Nephron (organoid): ENCODE measurements at regions not wholly inside any gene's neighbourhood (a gene's known extent, or its start where the extent isn't known, plus 50 kb on each side); places are given as distances from the start of the nearest gene placed in this dataset.

Experiments
- H3K27ac Mint-ChIP-seq, 3 experiments: 2 replicates each; pipeline ENCODE4 v1.8.0; 2020; ENCODE audit warnings: mixed read lengths in 3 of 3, mild to moderate bottlenecking in 2 of 3, moderate library complexity in 1 of 3
- H3K27me3 Mint-ChIP-seq: 2 replicates; pipeline ENCODE4 v1.8.0; 2021; ENCODE audit warnings: low read depth, mild to moderate bottlenecking, moderate library complexity, mixed read lengths
- H3K36me3 Mint-ChIP-seq: 2 replicates; pipeline ENCODE4 v1.8.0; 2020; ENCODE audit warnings: low read depth, mixed read lengths
- H3K4me1 Mint-ChIP-seq: 2 replicates; pipeline ENCODE4 v1.8.0; 2020; ENCODE audit warnings: mixed read lengths
- H3K4me3 Mint-ChIP-seq, 3 experiments: 2 replicates each; pipeline ENCODE4 v1.8.0; 2020; ENCODE audit warnings: mild to moderate bottlenecking in 3 of 3, mixed read lengths in 3 of 3, moderate library complexity in 2 of 3
- H3K9me3 Mint-ChIP-seq: 2 replicates; pipeline ENCODE4 v1.8.0; 2020; ENCODE audit warnings: mixed read lengths
- TF ChIP-seq, protein P1 (sequence below), 3 experiments: fragments of 200-600 bp; sonication (generic); IDR thresholded peaks; one replicate each; pipeline ENCODE4 v1.5.0; 2021; ENCODE audit warnings: antibody characterized with exemption in 3 of 3; ENCODE audit not compliant: unreplicated experiment in 3 of 3

DNA sequence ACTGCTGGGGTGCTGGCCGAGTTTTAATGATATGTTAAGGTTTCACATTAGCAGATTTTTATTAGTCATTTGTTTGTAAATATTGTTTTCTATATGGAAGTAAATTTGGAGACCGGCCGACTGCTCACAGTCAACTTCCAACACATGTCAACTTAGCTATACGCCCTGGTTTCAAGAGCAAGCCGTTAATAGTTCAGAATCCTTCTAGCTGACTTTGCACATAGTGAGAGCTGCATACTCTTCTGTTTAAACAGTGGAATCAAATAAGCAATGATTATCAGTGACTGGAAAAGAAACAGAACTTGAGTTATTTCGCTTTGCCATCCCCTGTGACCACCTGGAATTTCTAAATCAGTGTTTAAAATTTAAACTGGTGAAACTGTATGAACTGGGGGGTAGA lies 109.9 kb downstream of the PFKFB3 start:
- peaks cover 5% of the 10 kb centered on the region for H3K27me3 Mint-ChIP-seq
- H3K4me1 Mint-ChIP-seq: peaks cover 5% of the 10 kb centered on the region
- H3K4me3 Mint-ChIP-seq: no peak overlapping the region
- TF ChIP-seq, protein P1, sequence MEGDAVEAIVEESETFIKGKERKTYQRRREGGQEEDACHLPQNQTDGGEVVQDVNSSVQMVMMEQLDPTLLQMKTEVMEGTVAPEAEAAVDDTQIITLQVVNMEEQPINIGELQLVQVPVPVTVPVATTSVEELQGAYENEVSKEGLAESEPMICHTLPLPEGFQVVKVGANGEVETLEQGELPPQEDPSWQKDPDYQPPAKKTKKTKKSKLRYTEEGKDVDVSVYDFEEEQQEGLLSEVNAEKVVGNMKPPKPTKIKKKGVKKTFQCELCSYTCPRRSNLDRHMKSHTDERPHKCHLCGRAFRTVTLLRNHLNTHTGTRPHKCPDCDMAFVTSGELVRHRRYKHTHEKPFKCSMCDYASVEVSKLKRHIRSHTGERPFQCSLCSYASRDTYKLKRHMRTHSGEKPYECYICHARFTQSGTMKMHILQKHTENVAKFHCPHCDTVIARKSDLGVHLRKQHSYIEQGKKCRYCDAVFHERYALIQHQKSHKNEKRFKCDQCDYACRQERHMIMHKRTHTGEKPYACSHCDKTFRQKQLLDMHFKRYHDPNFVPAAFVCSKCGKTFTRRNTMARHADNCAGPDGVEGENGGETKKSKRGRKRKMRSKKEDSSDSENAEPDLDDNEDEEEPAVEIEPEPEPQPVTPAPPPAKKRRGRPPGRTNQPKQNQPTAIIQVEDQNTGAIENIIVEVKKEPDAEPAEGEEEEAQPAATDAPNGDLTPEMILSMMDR (IDR thresholded peaks at IDR 0.05; ENCODE audit: unreplicated experiment in 3 of 3): no peak
- no peaks in the 10 kb centered on the region for H3K9me3 Mint-ChIP-seq
- H3K36me3 Mint-ChIP-seq: peaks cover under 1% of the 10 kb centered on the region
- peak overlapping the region in 1 of 3 experiments; percentile 47 for H3K27ac Mint-ChIP-seq

DNA sequence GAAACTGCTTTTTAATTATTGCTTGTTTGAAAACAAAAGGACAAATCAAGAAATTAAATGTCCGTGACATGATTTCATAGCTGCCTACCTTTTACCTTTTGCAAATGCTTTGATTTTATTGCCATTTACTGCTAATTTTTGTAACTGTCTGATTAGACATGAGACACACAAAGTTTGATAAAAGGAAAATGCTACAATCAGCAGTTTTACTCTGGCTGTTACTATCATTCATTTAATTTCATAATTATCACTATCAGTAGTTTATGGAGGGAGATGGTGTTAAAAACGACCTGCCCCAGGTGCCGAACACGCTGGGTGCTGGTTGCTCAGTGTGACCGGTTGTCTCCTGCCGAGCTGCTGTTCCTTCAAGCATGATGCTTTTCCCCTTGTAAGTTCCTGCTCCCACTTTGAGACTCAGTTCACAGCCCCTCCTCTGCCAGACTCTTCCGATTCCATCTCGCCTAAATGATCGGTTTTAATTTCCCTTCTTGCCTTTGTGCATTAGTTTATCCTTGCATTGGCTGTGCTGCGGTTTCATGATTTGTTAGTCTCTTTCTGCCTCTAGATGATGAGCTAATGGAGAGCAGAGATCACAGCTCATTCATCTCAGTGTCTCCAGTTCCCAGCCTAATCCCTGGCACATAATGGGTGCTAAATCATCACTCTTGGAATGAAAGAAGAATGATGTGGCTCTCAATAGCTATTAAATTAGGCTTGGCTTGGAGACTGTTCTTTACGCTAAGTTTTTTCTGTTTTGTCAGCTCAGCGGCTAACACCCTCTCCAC lies 110.6 kb downstream of the PFKFB3 start:
- Mint-ChIP-seq H3K27ac (peak overlapping the region in 2 of 3 experiments; percentile 14 to 18), H3K9me3 (no peaks in the 10 kb centered on the region)

DNA sequence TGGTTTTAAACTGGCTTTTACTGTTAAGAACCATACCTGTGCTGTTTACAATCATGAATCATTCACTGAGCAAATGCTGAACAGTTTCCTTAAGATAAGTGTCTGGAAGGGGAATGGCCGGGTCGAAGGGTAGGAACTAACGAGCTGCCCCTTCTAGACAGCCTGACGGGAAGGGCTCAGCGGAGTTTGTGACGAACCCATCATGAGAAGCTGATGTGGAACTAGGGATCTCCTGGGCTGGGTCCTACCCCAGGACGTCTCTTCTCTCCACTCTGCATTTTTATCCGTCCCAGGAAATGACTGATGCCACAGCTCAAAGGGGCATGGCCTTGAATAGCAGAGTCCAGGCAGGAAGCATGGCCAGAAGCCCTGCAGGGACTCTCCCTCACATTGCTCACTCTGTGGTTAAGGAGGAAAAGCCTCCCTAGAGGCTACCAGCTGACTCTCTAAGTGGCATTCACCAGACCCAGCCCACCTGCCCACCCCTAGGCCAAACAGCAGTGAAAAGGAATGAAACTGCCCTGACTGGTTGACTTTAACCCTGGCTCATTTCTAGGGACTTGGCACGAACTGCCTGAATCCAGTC lies 112.0 kb downstream of the PFKFB3 start:
- H3K9me3 Mint-ChIP-seq: no peaks in the 10 kb centered on the region
- TF ChIP-seq, protein P1 (IDR thresholded peaks at IDR 0.05; ENCODE audit: unreplicated experiment in 3 of 3): no peak
- H3K27me3 Mint-ChIP-seq: peaks cover 5% of the 10 kb centered on the region
- H3K4me3 Mint-ChIP-seq: no peak overlapping the region
- H3K36me3 Mint-ChIP-seq: no peaks in the 10 kb centered on the region
- no peak overlapping the region for H3K27ac Mint-ChIP-seq
- H3K4me1 Mint-ChIP-seq: peaks cover 5% of the 10 kb centered on the region

More for the DNA sequence above, 110.6 kb downstream of the PFKFB3 start:
- TF ChIP-seq, protein P1 (IDR thresholded peaks at IDR 0.05; ENCODE audit: unreplicated experiment in 3 of 3): no peak
- no peaks in the 10 kb centered on the region for H3K36me3 Mint-ChIP-seq
- H3K4me1 Mint-ChIP-seq: peaks cover 5% of the 10 kb centered on the region
- H3K4me3 Mint-ChIP-seq: no peak overlapping the region
- peaks cover 5% of the 10 kb centered on the region for H3K27me3 Mint-ChIP-seq

DNA sequence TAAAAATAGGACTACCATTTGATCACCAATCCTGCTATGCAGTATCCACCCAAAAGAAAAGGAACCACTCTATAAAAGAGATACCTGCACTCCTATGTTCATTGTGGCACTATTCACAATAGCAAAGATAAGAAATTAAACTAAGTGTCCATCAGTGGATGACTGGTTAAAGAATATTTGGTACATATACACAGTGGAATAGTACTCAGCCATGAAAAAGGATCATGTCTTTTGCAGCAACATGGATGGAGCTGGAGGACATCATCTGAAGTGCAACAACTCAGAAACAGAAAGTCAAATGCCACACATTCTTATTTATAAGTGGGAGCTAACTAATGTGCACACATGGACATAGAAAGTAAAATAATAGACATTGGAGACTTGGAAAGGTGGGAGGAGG lies 116.4 kb downstream of the PFKFB3 start:
- Mint-ChIP-seq H3K9me3 (no peaks in the 10 kb centered on the region), H3K36me3 (no peaks in the 10 kb centered on the region), H3K27ac (no peak overlapping the region), H3K4me3 (no peak overlapping the region), H3K27me3 (peaks cover 5% of the 10 kb centered on the region), H3K4me1 (no peaks in the 10 kb centered on the region)
- TF ChIP-seq, protein P1 (IDR thresholded peaks at IDR 0.05; ENCODE audit: unreplicated experiment in 3 of 3): no peak

DNA sequence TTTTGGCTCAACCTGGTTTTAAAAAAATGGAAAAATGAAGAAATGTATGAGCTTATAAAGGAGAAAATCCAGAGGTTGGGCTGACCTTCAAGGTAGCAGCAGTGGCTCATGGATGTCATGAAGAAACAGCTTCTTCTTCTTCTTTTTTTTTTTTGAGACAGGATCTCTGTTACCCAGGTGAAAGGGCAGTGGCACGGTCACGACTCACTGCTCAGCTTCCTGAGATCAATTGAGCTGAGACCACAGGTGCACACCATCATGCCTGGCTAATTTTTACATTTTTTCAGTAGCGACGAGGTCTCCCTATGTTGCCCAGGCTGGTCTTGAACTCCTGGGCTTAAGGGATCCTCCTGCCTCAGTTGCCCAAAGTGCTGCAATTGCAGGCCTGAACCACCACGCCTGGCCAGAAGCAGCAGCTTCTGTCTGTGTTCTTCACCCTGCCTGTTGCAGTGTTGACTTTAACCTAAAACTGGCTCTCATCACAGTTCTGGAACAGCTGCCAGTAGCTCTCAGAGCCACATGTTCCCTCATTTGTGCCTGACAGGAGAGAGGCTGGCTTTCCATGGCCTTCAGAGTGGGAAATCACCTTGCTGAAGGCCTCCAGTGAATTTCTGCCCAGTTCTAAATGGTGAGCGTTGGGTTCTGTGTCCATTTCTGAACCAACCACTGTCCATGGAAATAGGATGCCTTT lies 117.7 kb downstream of the PFKFB3 start:
- Mint-ChIP-seq H3K27ac (no peak overlapping the region), H3K9me3 (no peaks in the 10 kb centered on the region), H3K4me1 (no peaks in the 10 kb centered on the region), H3K27me3 (peaks cover 5% of the 10 kb centered on the region), H3K36me3 (no peaks in the 10 kb centered on the region), H3K4me3 (no peak overlapping the region)
- TF ChIP-seq, protein P1 (IDR thresholded peaks at IDR 0.05; ENCODE audit: unreplicated experiment in 3 of 3): no peak
